Mesothelial cell of epicardium (in vitro differentiated cells): ENCODE measurements at regions not wholly inside any gene's neighbourhood (a gene's known extent, or its start where the extent isn't known, plus 50 kb on each side); places are given as distances from the start of the nearest gene placed in this dataset.
A peak's percentile ranks its signal among the peaks of the same experiment; 100 is the strongest.
"Not testable (repeated sequence)": the region's sequence is repeated elsewhere in the genome, so short reads cannot be mapped to it uniquely, and the experiment has no call there.

Source experiments
- DNase-seq, 2 experiments: peaks; one replicate each; pipeline ENCODE4 v3.0.0; 2021; ENCODE audit warnings: low spot score in 2 of 2; ENCODE audit not compliant: unreplicated experiment in 2 of 2
- H3K27ac Mint-ChIP-seq: 2 replicates; pipeline ENCODE4 v1.8.0; 2021; ENCODE audit warnings: mixed read lengths
- H3K27me3 Mint-ChIP-seq: 2 replicates; pipeline ENCODE4 v1.8.0; 2021; ENCODE audit warnings: low read depth, mixed read lengths
- H3K36me3 Mint-ChIP-seq: 2 replicates; pipeline ENCODE4 v1.8.0; 2021; ENCODE audit warnings: mixed read lengths
- H3K4me1 Mint-ChIP-seq: 2 replicates; pipeline ENCODE4 v1.8.0; 2021; ENCODE audit warnings: mixed read lengths
- H3K4me3 Mint-ChIP-seq: 2 replicates; pipeline ENCODE4 v1.8.0; 2021; ENCODE audit warnings: mild to moderate bottlenecking, moderate library complexity, mixed read lengths
- H3K9me3 Mint-ChIP-seq: 2 replicates; pipeline ENCODE4 v1.8.0; 2021; ENCODE audit warnings: mixed read lengths
- TF ChIP-seq, protein P1 (sequence below): fragments of 200-600 bp; sonication (generic); IDR thresholded peaks from one replicate; pipeline ENCODE4 v1.5.0; 2021; ENCODE audit warnings: antibody characterized with exemption; ENCODE audit not compliant: unreplicated experiment

DNA sequence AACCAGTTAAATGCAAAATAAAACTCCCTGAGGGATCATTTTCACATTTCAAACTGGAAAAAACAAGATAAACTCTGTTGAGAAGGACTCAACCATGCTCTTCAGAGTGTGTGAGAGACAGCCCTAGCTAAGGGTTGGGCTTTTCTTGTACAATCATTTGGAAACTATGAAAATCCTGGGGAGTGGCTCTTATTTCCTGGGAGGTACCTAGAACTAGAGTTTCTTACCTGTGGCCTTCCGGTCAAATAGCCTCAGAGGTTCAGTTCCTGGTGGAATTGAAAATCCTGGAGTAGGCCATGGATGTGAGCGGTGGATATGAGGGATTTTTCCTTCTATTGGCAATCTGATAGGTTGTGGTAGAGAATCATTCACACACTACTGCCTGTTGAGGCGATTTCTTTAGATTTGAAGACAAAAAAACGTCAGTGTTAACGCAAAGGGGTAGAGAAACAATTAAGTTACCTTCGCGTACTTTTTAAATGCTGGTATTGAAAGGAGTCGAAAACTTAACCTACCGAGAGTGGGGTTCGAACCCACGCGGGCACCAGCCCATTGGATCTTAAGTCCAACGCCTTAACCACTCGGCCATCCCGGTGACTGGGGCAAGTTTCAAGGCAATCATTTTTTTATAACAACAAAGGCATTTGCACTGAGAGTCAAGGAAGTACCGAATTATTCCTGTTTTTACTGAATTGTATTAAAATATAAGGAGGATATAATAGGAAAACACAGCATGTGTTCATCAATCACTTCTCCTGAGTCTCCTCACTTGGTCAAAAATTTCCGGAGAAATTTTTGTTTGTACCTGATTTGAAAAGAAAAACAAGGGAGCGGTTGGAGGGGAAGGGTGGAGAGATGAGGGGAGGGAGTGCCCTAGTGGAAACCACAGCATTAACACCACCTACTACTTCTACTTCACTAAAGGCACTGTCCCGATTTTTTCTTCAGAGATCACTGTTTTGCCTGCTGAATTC, 191.3 kb downstream of the OR2B2 start:
- Mint-ChIP-seq H3K9me3 (no peaks in the 10 kb centered on the region), H3K27ac (no peak overlapping the region), H3K27me3 (peaks cover 6% of the 10 kb centered on the region), H3K4me1 (peaks cover 10% of the 10 kb centered on the region), H3K4me3 (peak overlapping the region; percentile 61), H3K36me3 (no peaks in the 10 kb centered on the region)
- DNase-seq, result no peak
- TF ChIP-seq, protein P1, sequence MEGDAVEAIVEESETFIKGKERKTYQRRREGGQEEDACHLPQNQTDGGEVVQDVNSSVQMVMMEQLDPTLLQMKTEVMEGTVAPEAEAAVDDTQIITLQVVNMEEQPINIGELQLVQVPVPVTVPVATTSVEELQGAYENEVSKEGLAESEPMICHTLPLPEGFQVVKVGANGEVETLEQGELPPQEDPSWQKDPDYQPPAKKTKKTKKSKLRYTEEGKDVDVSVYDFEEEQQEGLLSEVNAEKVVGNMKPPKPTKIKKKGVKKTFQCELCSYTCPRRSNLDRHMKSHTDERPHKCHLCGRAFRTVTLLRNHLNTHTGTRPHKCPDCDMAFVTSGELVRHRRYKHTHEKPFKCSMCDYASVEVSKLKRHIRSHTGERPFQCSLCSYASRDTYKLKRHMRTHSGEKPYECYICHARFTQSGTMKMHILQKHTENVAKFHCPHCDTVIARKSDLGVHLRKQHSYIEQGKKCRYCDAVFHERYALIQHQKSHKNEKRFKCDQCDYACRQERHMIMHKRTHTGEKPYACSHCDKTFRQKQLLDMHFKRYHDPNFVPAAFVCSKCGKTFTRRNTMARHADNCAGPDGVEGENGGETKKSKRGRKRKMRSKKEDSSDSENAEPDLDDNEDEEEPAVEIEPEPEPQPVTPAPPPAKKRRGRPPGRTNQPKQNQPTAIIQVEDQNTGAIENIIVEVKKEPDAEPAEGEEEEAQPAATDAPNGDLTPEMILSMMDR, result no peak

- not testable (repeated sequence) for H3K9me3 Mint-ChIP-seq, H3K27me3 Mint-ChIP-seq, H3K4me3 Mint-ChIP-seq, H3K27ac Mint-ChIP-seq, DNase-seq, H3K36me3 Mint-ChIP-seq
- peaks cover 10% of the 10 kb centered on the region for H3K4me1 Mint-ChIP-seq
These were observed 193.2 kb downstream of the OR2B2 start for GRCh38 chr6:27719039-27719438.

DNA sequence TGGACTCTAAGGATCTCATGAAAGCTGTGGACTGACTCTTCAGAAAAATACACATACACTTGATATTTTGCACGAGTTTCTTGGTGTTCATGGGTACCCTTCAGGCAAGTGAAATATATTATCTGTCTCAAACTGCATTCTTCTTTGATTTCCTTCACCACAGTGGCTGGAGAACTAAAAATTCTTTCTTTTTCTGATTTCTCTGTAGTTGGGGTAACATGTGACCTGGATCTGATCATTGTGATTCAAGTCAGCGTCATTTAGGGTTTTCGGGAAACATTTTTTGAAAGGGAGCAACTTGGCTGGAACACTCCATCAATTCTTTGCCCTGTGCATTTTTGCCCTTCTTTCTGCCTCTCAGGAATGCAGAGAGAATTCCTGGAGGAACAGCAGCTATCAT, 205.8 kb downstream of the OR2B2 start:
- Mint-ChIP-seq H3K4me1 (peaks cover 4% of the 10 kb centered on the region), H3K27ac (peak overlapping the region; percentile 52), H3K36me3 (peaks cover 46% of the 10 kb centered on the region), H3K4me3 (no peak overlapping the region), H3K9me3 (no peaks in the 10 kb centered on the region), H3K27me3 (no peaks in the 10 kb centered on the region)
- no peak for DNase-seq
- TF ChIP-seq, protein P1, result no peak

DNA sequence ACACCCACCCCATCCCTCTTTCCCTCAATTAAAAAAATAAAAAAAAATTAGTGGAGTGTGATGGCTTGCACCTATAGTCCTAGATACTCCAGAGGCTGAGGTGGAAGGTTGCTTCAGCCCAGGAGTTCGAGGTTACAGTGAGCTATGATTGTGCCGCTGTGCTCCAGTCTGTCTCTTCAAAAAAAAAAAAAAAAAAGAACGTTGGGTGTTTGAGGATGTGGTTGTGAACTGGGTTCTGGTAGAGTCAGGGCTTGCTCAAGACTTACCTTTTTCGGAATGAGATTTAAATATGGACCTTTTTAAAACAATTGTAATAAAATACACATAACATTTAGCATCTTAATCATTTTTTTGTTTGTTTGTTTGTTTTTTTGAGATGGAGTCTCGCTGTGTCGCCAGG, 211.9 kb downstream of the OR2B2 start:
- Mint-ChIP-seq H3K36me3 (peaks cover 33% of the 10 kb centered on the region), H3K27ac (no peak overlapping the region), H3K27me3 (no peaks in the 10 kb centered on the region), H3K4me3 (no peak overlapping the region), H3K4me1 (peaks cover 1% of the 10 kb centered on the region), H3K9me3 (peaks cover 4% of the 10 kb centered on the region)
- no peak for DNase-seq
- TF ChIP-seq, protein P1, result no peak

GRCh38 chr6:27694547-27694874, 217.7 kb downstream of the OR2B2 start:
- peaks cover 6% of the 10 kb centered on the region for H3K36me3 Mint-ChIP-seq
- H3K27ac Mint-ChIP-seq, result peak overlapping the region; percentile 95
- peaks cover 16% of the 10 kb centered on the region for H3K4me1 Mint-ChIP-seq
- H3K4me3 Mint-ChIP-seq, result peak overlapping the region; percentile 93
- no peaks in the 10 kb centered on the region for H3K9me3 Mint-ChIP-seq
- no peaks in the 10 kb centered on the region for H3K27me3 Mint-ChIP-seq
- TF ChIP-seq, protein P1, result no peak
- DNase-seq, result no peak

GRCh38 chr6:27693766-27694546, 218.2 kb downstream of the OR2B2 start:
- Mint-ChIP-seq H3K27me3 (no peaks in the 10 kb centered on the region), H3K27ac (peak overlapping the region; percentile 95), H3K4me3 (peak overlapping the region; percentile 93), H3K9me3 (no peaks in the 10 kb centered on the region), H3K36me3 (peaks cover 4% of the 10 kb centered on the region), H3K4me1 (peaks cover 16% of the 10 kb centered on the region)
- TF ChIP-seq, protein P1, result no peak
- DNase-seq, result peak in 1 of 2 experiments; percentile 60

DNA sequence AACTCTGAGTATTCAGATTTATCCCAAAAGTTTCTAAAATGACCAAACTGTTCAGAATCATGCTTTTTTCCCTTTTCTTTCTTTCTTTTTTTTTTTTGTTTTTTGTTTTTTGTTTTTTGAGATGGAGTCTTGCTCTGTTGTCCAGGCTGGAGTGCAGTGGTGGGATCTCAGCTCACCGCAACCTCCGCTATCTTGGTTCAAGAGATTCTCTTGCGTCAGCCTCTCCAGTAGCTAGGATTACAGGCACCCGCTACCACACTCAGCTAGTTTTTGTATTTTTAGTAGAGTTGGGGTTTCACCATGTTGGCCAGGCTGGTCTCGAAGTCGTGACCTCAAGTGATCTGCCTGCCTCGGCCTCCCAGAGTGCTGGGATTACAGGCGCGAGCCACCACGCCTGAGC, 219.2 kb upstream of the ZNF184 start:
- H3K36me3 Mint-ChIP-seq, H3K9me3 Mint-ChIP-seq, DNase-seq, H3K27me3 Mint-ChIP-seq, H3K4me3 Mint-ChIP-seq, H3K27ac Mint-ChIP-seq: not testable (repeated sequence)
- peaks cover 23% of the 10 kb centered on the region for H3K4me1 Mint-ChIP-seq
